IMR-90 (cell line): ENCODE measurements at regions not wholly inside any gene's neighbourhood (a gene's known extent, or its start where the extent isn't known, plus 50 kb on each side); places are given as distances from the start of the nearest gene placed in this dataset.
A peak's percentile ranks its signal among the peaks of the same experiment; 100 is the strongest.

ENCODE experiments used
- ATAC-seq: fragments of 200-7000 bp; cut with Tn5 transposase; 2 replicates; pipeline ENCODE4 v1.9.1; 2020; ENCODE audit warnings: low read depth, mild to moderate bottlenecking, moderate library complexity
- BruUV-seq: library from RNA; stranded (reverse); fragments of 400-500 nt; replicated peaks from 2 replicates; lab custom pipeline; 2021; lab: Mats Ljungman, UMichigan
- CTCF ChIA-PET: fragments of 300-600 bp; formaldehyde crosslinking; extraction: SDS; loops from one replicate; lab custom pipeline; 2021; ENCODE audit warnings: antibody characterized with exemption; lab: Yijun Ruan, JAX
- POLR2A ChIA-PET: fragments of 300-600 bp; sonication (Branson Sonifier 250); formaldehyde crosslinking; loops from one replicate; lab custom pipeline; 2022; ENCODE audit warnings: antibody characterized with exemption; ENCODE audit not compliant: unreplicated experiment; lab: Charles Lee
- DNase-seq: peaks from one replicate; pipeline ENCODE4 v3.0.0; 2013
- H2AFZ ChIP-seq: replicated peaks from 2 replicates; pipeline ENCODE3; 2013; ENCODE audit warnings: low read length, mild to moderate bottlenecking; ENCODE audit not compliant: poor library complexity
- H2AK5ac ChIP-seq: 2 replicates; pipeline ENCODE4 v1.6.1; 2013; ENCODE audit warnings: low read depth, low read length, inconsistent platforms
- H2AK9ac ChIP-seq: replicated peaks from 2 replicates; pipeline ENCODE3; 2013; ENCODE audit warnings: mild to moderate bottlenecking, low read depth, low read length, moderate library complexity; ENCODE audit not compliant: poor library complexity
- H2BK120ac ChIP-seq: 2 replicates; pipeline ENCODE4 v1.6.1; 2013; ENCODE audit warnings: low read depth, low read length, inconsistent platforms
- H2BK15ac ChIP-seq: 3 replicates; pipeline ENCODE4 v1.6.1; 2013; ENCODE audit warnings: low read depth, low read length, inconsistent platforms
- H2BK20ac ChIP-seq: 2 replicates; pipeline ENCODE4 v1.6.1; 2013; ENCODE audit warnings: low read depth, mild to moderate bottlenecking, inconsistent platforms, low read length, moderate library complexity
- H2BK5ac ChIP-seq: 2 replicates; pipeline ENCODE4 v1.6.1; 2013; ENCODE audit warnings: mild to moderate bottlenecking, low read depth, low read length, inconsistent platforms; ENCODE audit not compliant: poor library complexity, severe bottlenecking
- H3K14ac ChIP-seq: replicated peaks from 2 replicates; pipeline ENCODE4 v1.6.1; 2013; ENCODE audit warnings: low read depth, low read length, inconsistent platforms
- H3K18ac ChIP-seq: 2 replicates; pipeline ENCODE4 v1.6.1; 2013; ENCODE audit warnings: low read depth, low read length, control low read depth
- H3K23ac ChIP-seq: 2 replicates; pipeline ENCODE4 v1.6.1; 2013; ENCODE audit warnings: low read depth, low read length, inconsistent platforms
- H3K27ac ChIP-seq: 2 replicates; pipeline ENCODE4 v1.5.1; 2013; ENCODE audit warnings: mild to moderate bottlenecking, control low read depth, low read length; ENCODE audit not compliant: insufficient read depth
- H3K27me3 ChIP-seq: 2 replicates; pipeline ENCODE4 v1.6.1; 2013; ENCODE audit warnings: low read length; ENCODE audit not compliant: control insufficient read depth, insufficient read depth
- H3K36me3 ChIP-seq: 2 replicates; pipeline ENCODE4 v1.6.1; 2013; ENCODE audit warnings: low read length, mixed read lengths; ENCODE audit not compliant: control insufficient read depth, insufficient read depth
- H3K4ac ChIP-seq: 2 replicates; pipeline ENCODE4 v1.6.1; 2013; ENCODE audit warnings: low read depth, low read length, inconsistent platforms
- H3K4me1 ChIP-seq: 2 replicates; pipeline ENCODE4 v1.6.1; 2013; ENCODE audit warnings: low read length, mixed read lengths; ENCODE audit not compliant: control insufficient read depth, insufficient read depth
- H3K4me2 ChIP-seq: 2 replicates; pipeline ENCODE4 v1.6.1; 2013; ENCODE audit warnings: low read depth, mild to moderate bottlenecking, control low read depth, low read length, moderate library complexity
- H3K4me3 ChIP-seq: 2 replicates; pipeline ENCODE4 v1.5.1; 2013; ENCODE audit warnings: low read depth, mild to moderate bottlenecking, control low read depth, low read length, moderate library complexity; ENCODE audit not compliant: insufficient read depth
- H3K56ac ChIP-seq: 2 replicates; pipeline ENCODE4 v1.6.1; 2013; ENCODE audit warnings: low read length, inconsistent platforms; ENCODE audit not compliant: insufficient read depth; ENCODE audit errors: extremely low read depth
- H3K79me1 ChIP-seq, 2 experiments: 2 replicates each; pipeline ENCODE4 v1.6.1; 2013; ENCODE audit warnings: low read length in 2 of 2, inconsistent platforms in 1 of 2, low read depth in 1 of 2
- H3K9ac ChIP-seq: 2 replicates; pipeline ENCODE4 v1.6.1; 2013; ENCODE audit warnings: low read depth, low read length, control low read depth
- H3K9me1 ChIP-seq: 2 replicates; pipeline ENCODE4 v1.6.1; 2013; ENCODE audit warnings: low read length, inconsistent platforms; ENCODE audit not compliant: insufficient read depth
- H3K9me3 ChIP-seq: 2 replicates; pipeline ENCODE4 v1.6.1; 2013; ENCODE audit warnings: low read length; ENCODE audit not compliant: control insufficient read depth, insufficient read depth
- H4K20me1 ChIP-seq: 2 replicates; pipeline ENCODE4 v1.6.1; 2013; ENCODE audit warnings: low read length, inconsistent platforms; ENCODE audit not compliant: insufficient read depth
- H4K5ac ChIP-seq: 2 replicates; pipeline ENCODE4 v1.6.1; 2013; ENCODE audit warnings: mild to moderate bottlenecking, low read depth, low read length, control low read depth
- H4K8ac ChIP-seq, 2 experiments: 2 replicates each; pipeline ENCODE4 v1.6.1; 2013; ENCODE audit warnings: low read depth in 2 of 2, low read length in 2 of 2, control low read depth in 1 of 2, inconsistent platforms in 1 of 2
- H4K91ac ChIP-seq: 2 replicates; pipeline ENCODE4 v1.6.1; 2013; ENCODE audit warnings: low read depth, low read length, inconsistent platforms; ENCODE audit not compliant: insufficient read depth
- CTCF ChIP-seq: conservative IDR thresholded peaks from 2 replicates; pipeline ENCODE4 v1.5.1; 2012; ENCODE audit warnings: mild to moderate bottlenecking, low read depth, low read length, improper control_type of control experiment
- POLR2A ChIP-seq: IDR thresholded peaks from 2 replicates; pipeline ENCODE4 v1.6.1; 2012; ENCODE audit warnings: mild to moderate bottlenecking, low read depth, low read length
- RAD21 ChIP-seq: IDR thresholded peaks from 2 replicates; pipeline ENCODE4 v1.6.1; 2012; ENCODE audit warnings: low read length, improper control_type of control experiment
- SMC3 ChIP-seq: fragments of 150-350 bp; IDR thresholded peaks from 2 replicates; pipeline ENCODE4 v1.6.1; 2016; ENCODE audit warnings: low read depth, mild to moderate bottlenecking, antibody characterized with exemption, low read length, moderate library complexity
- WGBS, 2 experiments: methylation state at CpG; one replicate each; pipeline versions ENCODE4 v1.1.5 to v1.1.7; 2013; ENCODE audit warnings: missing lambda C conversion rate in 2 of 2; ENCODE audit not compliant: insufficient read length in 1 of 2; ENCODE audit errors: extremely low coverage in 2 of 2; 5-methylcytosine and 5-hydroxymethylcytosine counted together
- dilution Hi-C: fragments of 300-500 bp; cut with HindIII; formaldehyde crosslinking; loops from one replicate; pipeline ENCODE4 v1.14.3; 2018; ENCODE audit warnings: low sequenced_read_pairs; ENCODE audit not compliant: unreplicated experiment
- in situ Hi-C: fragments of 300-500 bp; cut with MboI; formaldehyde crosslinking; loops from 3 replicates; pipeline ENCODE4 v1.14.3; 2019; ENCODE audit warnings: low sequenced_read_pairs, inconsistent platforms, mixed read lengths
- intact Hi-C: fragments of 100-400 bp; cut with micrococcal nuclease; formaldehyde crosslinking; loops from 2 replicates; pipeline ENCODE4 v1.10.0; 2022

GRCh38 chr7:132709971-132710567 is 133.8 kb upstream of the PLXNA4 start:
- H3K4ac ChIP-seq: no peak overlapping the region
- H4K20me1 ChIP-seq: no peaks in the 10 kb centered on the region
- in situ Hi-C loops: loop anchor here (25.0 kb wide), 2 partner anchors 727 to 1302 kb away; no protein-coding TSS in a partner anchor
- no TSS peak for BruUV-seq
- TF ChIP-seq SMC3: peak; percentile 92
- TF ChIP-seq POLR2A: no peak
- TF ChIP-seq RAD21: peak; percentile 62
- TF ChIP-seq CTCF: peak; percentile 58
- no peak overlapping the region for H3K4me2 ChIP-seq
- no peaks in the 10 kb centered on the region for H3K36me3 ChIP-seq
- no peak overlapping the region for H3K14ac ChIP-seq
- no peaks in the 10 kb centered on the region; the same call in 1 of the 2 replicates for H3K27me3 ChIP-seq
- no peaks in the 10 kb centered on the region for H3K9me1 ChIP-seq
- intact Hi-C loops: loop anchor here (1.0 to 5.0 kb wide), 6 partner anchors 371 to 1707 kb away; no protein-coding TSS in a partner anchor
- H3K9ac ChIP-seq: no peak overlapping the region
- H4K8ac ChIP-seq: no peak overlapping the region
- ATAC-seq: peak; percentile 56
- no peak overlapping the region for H2AFZ ChIP-seq
- no peak overlapping the region for H3K56ac ChIP-seq
- ChIA-PET CTCF (interaction anchor here (0.5 to 0.6 kb wide), 3 partner anchors 137 to 721 kb away, joined by 3 to 5 read pairs (median 3); no protein-coding TSS in a partner anchor), POLR2A (no interaction called here)
- no peak overlapping the region for H2AK9ac ChIP-seq
- H3K27ac ChIP-seq: no peak overlapping the region
- H3K18ac ChIP-seq: no peak overlapping the region
- H2BK5ac ChIP-seq: no peak overlapping the region
- H3K23ac ChIP-seq: no peak overlapping the region
- WGBS, 2 experiments: 33% methylated on average over 1 of the region's 7 CpGs; no CpG with 5 or more reads in 1 of the 2 experiments
- H3K4me3 ChIP-seq: no peak overlapping the region
- H2BK20ac ChIP-seq: no peak overlapping the region
- peak; percentile 41 for DNase-seq
- H3K4me1 ChIP-seq: no peaks in the 10 kb centered on the region
- no peak overlapping the region for H2BK120ac ChIP-seq
- H4K91ac ChIP-seq: no peak overlapping the region
- no peak overlapping the region for H2BK15ac ChIP-seq
- no peak overlapping the region for H4K5ac ChIP-seq
- H2AK5ac ChIP-seq: no peak overlapping the region
- dilution Hi-C loops: no loop called here
- H3K79me1 ChIP-seq: no peaks in the 10 kb centered on the region
- no peaks in the 10 kb centered on the region for H3K9me3 ChIP-seq
